ENCODE measurements at regions not wholly inside any gene's neighbourhood (a gene's known extent, or its start where the extent isn't known, plus 50 kb on each side); places are given as distances from the start of the nearest gene placed in this dataset.

GRCh38 chr14:101028971-101029667, 125.6 kb upstream of the RTL1 start:
- no TSS peak for BruUV-seq (replicated peaks)
- no peaks in the 10 kb centered on the region for H3K79me2 ChIP-seq (ENCODE audit: insufficient read depth, low read depth, low read length)
- H4K20me1 ChIP-seq (ENCODE audit: insufficient read depth, low read length) = no peaks in the 10 kb centered on the region
- TF ChIP-seq CTCF (conservative IDR thresholded peaks at IDR 0.05; ENCODE audit: low read length) (no peak), EZH2phosphoT487 (IDR thresholded peaks at IDR 0.05; ENCODE audit: borderline replicate concordance, low read depth, low read length) (no peak)
- H3K27ac ChIP-seq (ENCODE audit: low read depth, low read length, poor library complexity, severe bottlenecking) = no peak overlapping the region
- H3K36me3 ChIP-seq (ENCODE audit: insufficient read depth, low read length) = no peaks in the 10 kb centered on the region
- H3K4me2 ChIP-seq (ENCODE audit: low read length) = no peak overlapping the region
- CTCF ChIA-PET (ENCODE audit: unreplicated experiment) = no interaction called here
- POLR2A ChIA-PET = no interaction called here
- H3K4me3 ChIP-seq (ENCODE audit: low read depth, low read length, poor library complexity, severe bottlenecking) = no peak overlapping the region
- H3K9me2 ChIP-seq (ENCODE audit: insufficient read depth, low read length) = no peaks in the 10 kb centered on the region
- no peaks in the 10 kb centered on the region for H3K4me1 ChIP-seq (ENCODE audit: insufficient read depth, low read length, poor library complexity, severe bottlenecking)
- H3K9me3 ChIP-seq (ENCODE audit: low read length) = no peaks in the 10 kb centered on the region
- intact Hi-C loops (cut with micrococcal nuclease; ENCODE audit: unreplicated experiment) = no loop called here
- no peak overlapping the region for H2AFZ ChIP-seq (ENCODE audit: low read length)
- DNase-seq (ENCODE audit: low spot score) = no peak

DNA sequence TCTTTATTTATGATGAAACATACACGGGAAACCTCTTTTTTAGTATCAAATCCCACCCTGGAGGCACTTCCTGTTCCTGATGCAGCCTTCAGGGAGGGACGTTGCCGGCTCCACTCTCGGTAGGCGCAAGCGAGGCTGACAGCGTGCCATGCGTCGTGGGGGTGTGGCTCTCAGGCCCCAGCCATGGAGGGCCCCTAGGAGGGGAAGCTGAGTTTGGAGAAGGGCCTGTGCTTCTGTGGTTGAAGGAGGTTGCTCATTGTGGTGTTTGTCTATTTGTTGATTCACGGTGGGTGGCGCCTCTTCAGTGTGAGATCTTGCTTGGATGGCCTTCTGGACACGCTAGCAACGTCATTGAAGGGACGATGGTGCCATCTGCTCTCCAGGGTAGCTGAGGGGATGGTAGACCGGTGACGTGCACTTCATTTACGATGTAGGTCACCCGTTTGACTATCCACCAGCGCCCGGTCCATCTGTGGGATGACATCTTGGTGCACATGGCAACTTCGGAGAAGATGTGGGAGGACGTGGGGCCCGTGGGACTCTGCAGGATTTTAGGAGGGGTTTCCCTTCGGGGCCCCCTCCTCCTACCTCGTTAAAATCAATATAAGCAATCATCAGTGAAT, 126.3 kb upstream of the RTL1 start:
- Histone ChIP-seq H3K9me3 (ENCODE audit: low read length) (no peaks in the 10 kb centered on the region), H3K4me1 (ENCODE audit: insufficient read depth, low read length, poor library complexity, severe bottlenecking) (no peaks in the 10 kb centered on the region), H3K79me2 (ENCODE audit: insufficient read depth, low read depth, low read length) (no peaks in the 10 kb centered on the region), H3K4me3 (ENCODE audit: low read depth, low read length, poor library complexity, severe bottlenecking) (no peak overlapping the region), H3K4me2 (ENCODE audit: low read length) (no peak overlapping the region), H3K36me3 (ENCODE audit: insufficient read depth, low read length) (no peaks in the 10 kb centered on the region), H4K20me1 (ENCODE audit: insufficient read depth, low read length) (no peaks in the 10 kb centered on the region), H3K9me2 (ENCODE audit: insufficient read depth, low read length) (no peaks in the 10 kb centered on the region), H2AFZ (ENCODE audit: low read length) (no peak overlapping the region), H3K27ac (ENCODE audit: low read depth, low read length, poor library complexity, severe bottlenecking) (no peak overlapping the region)
- CTCF ChIA-PET (ENCODE audit: unreplicated experiment) = no interaction called here
- POLR2A ChIA-PET = no interaction called here
- TF ChIP-seq CTCF (conservative IDR thresholded peaks at IDR 0.05; ENCODE audit: low read length) (no peak), EZH2phosphoT487 (IDR thresholded peaks at IDR 0.05; ENCODE audit: borderline replicate concordance, low read depth, low read length) (no peak)
- BruUV-seq (replicated peaks) = no TSS peak
- no peak for DNase-seq (ENCODE audit: low spot score)
- intact Hi-C loops (cut with micrococcal nuclease; ENCODE audit: unreplicated experiment) = no loop called here

DNA sequence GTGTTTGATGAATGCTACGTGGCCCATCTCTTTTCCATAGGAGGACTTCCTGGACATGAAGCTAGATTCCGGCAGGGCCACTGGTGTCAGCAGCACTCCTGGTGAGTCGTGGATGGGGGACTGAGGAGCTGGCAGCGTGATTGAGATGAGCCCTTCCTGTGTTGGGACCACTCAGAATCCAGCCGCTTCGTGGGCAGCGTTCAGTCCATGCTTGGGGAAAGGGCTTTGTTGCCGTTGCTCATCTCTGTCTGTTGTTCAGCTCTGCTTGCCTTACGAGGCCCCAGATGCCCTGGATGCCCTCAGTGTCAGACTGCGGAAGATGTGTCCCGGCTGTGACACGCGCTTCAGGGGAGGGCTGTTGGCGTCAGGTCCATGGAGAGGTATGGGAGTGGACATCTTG, 127.1 kb upstream of the RTL1 start:
- POLR2A ChIA-PET = no interaction called here
- H3K9me3 ChIP-seq (ENCODE audit: low read length) = no peaks in the 10 kb centered on the region

More for the DNA sequence above, 127.1 kb upstream of the RTL1 start:
- DNase-seq (ENCODE audit: low spot score) = no peak
- Histone ChIP-seq H4K20me1 (ENCODE audit: insufficient read depth, low read length) (no peaks in the 10 kb centered on the region), H2AFZ (ENCODE audit: low read length) (no peak overlapping the region), H3K9me2 (ENCODE audit: insufficient read depth, low read length) (no peaks in the 10 kb centered on the region), H3K4me2 (ENCODE audit: low read length) (no peak overlapping the region), H3K79me2 (ENCODE audit: insufficient read depth, low read depth, low read length) (no peaks in the 10 kb centered on the region), H3K36me3 (ENCODE audit: insufficient read depth, low read length) (no peaks in the 10 kb centered on the region), H3K27ac (ENCODE audit: low read depth, low read length, poor library complexity, severe bottlenecking) (no peak overlapping the region), H3K4me3 (ENCODE audit: low read depth, low read length, poor library complexity, severe bottlenecking) (no peak overlapping the region), H3K4me1 (ENCODE audit: insufficient read depth, low read length, poor library complexity, severe bottlenecking) (no peaks in the 10 kb centered on the region)
- BruUV-seq (replicated peaks) = no TSS peak
- CTCF ChIA-PET (ENCODE audit: unreplicated experiment) = no interaction called here
- TF ChIP-seq EZH2phosphoT487 (IDR thresholded peaks at IDR 0.05; ENCODE audit: borderline replicate concordance, low read depth, low read length) = no peak
- no peak for TF ChIP-seq CTCF (conservative IDR thresholded peaks at IDR 0.05; ENCODE audit: low read length)
- intact Hi-C loops (cut with micrococcal nuclease; ENCODE audit: unreplicated experiment) = no loop called here

Data from OCI-LY7 (cell line).